ENCODE measurements at regions not wholly inside any gene's neighbourhood (a gene's known extent, or its start where the extent isn't known, plus 50 kb on each side); places are given as distances from the start of the nearest gene placed in this dataset.

DNA sequence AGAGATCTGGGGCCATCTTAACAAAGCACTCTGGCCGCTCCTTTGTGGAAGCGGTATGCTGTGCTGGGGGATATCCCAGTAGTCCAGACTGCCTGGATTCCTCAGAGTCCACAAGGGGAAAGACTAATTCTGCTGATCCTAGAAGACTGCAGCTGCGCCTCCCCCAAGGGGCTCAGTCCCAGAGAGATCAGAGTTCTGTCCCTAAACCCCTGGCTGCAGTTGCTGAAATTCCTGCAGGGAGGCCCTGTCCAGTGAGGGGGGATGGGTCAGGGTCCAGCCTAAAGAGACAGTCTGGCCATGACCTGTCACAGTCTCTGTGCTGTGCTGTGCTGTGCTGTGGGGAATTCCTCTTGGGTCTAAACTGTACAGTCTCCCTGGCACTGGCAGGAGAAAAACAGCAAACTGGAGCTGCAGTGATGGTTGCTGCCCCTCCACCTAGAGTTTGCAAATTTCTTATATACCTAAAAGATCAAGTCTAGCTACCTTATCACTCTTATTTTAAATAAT lies 575.1 kb upstream of the UBE2E2 start:
- Histone ChIP-seq H3K4me3 (no peak overlapping the region), H3K9me3 (replicated peaks) (peaks cover 18% of the 10 kb centered on the region), H3K4me1 (no peaks in the 10 kb centered on the region), H3K27me3 (ENCODE audit: low read depth) (peaks cover 3% of the 10 kb centered on the region), H3K27ac (replicated peaks) (no peak overlapping the region), H3K36me3 (no peaks in the 10 kb centered on the region)
- intact Hi-C loops (cut with micrococcal nuclease), result no loop called here
- TF ChIP-seq, protein P1, sequence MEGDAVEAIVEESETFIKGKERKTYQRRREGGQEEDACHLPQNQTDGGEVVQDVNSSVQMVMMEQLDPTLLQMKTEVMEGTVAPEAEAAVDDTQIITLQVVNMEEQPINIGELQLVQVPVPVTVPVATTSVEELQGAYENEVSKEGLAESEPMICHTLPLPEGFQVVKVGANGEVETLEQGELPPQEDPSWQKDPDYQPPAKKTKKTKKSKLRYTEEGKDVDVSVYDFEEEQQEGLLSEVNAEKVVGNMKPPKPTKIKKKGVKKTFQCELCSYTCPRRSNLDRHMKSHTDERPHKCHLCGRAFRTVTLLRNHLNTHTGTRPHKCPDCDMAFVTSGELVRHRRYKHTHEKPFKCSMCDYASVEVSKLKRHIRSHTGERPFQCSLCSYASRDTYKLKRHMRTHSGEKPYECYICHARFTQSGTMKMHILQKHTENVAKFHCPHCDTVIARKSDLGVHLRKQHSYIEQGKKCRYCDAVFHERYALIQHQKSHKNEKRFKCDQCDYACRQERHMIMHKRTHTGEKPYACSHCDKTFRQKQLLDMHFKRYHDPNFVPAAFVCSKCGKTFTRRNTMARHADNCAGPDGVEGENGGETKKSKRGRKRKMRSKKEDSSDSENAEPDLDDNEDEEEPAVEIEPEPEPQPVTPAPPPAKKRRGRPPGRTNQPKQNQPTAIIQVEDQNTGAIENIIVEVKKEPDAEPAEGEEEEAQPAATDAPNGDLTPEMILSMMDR (IDR thresholded peaks at IDR 0.05; ENCODE audit: borderline replicate concordance), result no peak
- no peak for DNase-seq

DNA sequence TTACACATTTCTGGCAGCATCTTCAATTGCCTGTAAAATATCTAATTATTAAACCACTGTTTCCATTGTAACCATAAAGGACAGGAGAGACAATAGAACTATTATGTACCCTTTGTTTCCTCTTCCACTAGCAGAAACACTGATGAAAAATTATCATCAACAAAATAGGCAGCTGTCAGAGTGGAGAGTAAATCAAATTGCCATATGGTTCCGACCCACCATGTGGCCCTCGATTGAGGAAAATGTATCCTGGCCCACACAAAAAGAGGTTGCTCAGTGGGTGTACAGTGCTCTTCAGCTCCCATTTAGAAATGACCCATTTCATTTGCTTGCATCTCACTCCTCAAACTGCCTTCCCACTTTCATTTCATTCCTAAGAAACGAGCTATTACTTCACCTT lies 570.6 kb upstream of the UBE2E2 start:
- Histone ChIP-seq H3K27me3 (ENCODE audit: low read depth) (peaks cover 3% of the 10 kb centered on the region), H3K27ac (replicated peaks) (no peak overlapping the region), H3K9me3 (replicated peaks) (peaks cover 12% of the 10 kb centered on the region), H3K36me3 (no peaks in the 10 kb centered on the region), H3K4me1 (no peaks in the 10 kb centered on the region), H3K4me3 (no peak overlapping the region)
- no peak for DNase-seq
- TF ChIP-seq, protein P1 (IDR thresholded peaks at IDR 0.05; ENCODE audit: borderline replicate concordance), result no peak
- intact Hi-C loops (cut with micrococcal nuclease), result no loop called here

DNA sequence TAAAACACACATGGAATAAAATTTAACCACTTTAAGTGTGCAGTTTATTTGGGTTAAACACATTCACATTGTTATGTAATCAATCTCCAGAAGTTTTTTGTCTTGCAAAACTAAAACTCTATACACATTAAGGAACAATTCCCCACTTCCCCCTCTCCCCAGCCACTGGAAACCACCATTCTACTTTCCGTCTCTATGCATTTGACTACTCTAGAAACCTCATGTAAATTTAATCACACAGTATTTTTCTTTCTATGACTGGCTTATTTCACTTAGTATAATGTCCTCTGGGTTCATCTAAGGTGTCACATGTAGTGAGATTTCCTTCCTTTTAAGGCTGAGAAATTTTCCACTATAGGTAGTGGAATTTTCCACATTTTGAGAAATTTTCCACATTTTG lies 568.7 kb upstream of the UBE2E2 start:
- Histone ChIP-seq H3K9me3 (replicated peaks) (peaks cover 31% of the 10 kb centered on the region), H3K27me3 (ENCODE audit: low read depth) (no peaks in the 10 kb centered on the region), H3K4me3 (no peak overlapping the region), H3K36me3 (no peaks in the 10 kb centered on the region), H3K4me1 (no peaks in the 10 kb centered on the region), H3K27ac (replicated peaks) (no peak overlapping the region)
- intact Hi-C loops (cut with micrococcal nuclease), result no loop called here
- no peak for DNase-seq
- TF ChIP-seq, protein P1 (IDR thresholded peaks at IDR 0.05; ENCODE audit: borderline replicate concordance), result no peak

DNA sequence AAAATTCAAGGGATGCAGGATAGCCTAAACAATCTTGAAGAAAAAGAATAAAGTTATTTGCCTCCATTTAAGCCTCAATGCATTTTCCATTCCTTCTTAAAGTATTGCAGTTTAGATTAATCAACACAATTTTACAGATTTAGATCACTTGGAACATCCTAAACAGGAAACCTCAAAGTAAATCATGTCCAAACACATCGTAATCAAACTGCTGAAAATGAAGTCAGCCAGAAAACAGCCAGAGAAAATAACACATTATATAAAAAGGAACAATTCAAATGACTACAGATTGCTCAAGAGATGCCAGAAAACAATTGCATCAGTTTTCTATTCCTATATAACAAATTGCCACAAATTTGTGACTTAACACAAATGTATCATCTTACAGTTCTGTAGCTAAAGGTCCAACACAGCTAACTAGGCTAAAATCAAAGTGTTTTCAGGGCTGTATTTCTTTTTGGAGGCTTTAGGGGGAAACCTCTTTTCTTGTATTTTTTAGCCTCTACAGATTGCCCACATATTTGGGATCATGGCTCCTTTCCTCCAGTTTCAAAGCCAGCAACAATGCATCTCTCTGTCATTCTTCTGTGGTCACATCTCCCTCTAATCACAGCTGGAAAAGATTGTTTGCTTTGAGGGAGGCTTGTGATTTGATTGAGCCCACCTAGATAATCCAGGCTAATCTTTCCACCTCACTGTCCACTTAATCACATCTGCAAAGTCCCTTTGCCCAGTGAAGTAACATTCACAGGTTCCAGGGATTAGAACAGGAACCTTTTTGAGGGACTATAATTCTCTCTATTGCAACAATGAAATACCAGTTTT lies 543.3 kb upstream of the UBE2E2 start:
- intact Hi-C loops (cut with micrococcal nuclease), result no loop called here
- Histone ChIP-seq H3K4me3 (no peak overlapping the region), H3K27ac (replicated peaks) (no peak overlapping the region), H3K36me3 (no peaks in the 10 kb centered on the region), H3K9me3 (replicated peaks) (no peaks in the 10 kb centered on the region), H3K27me3 (ENCODE audit: low read depth) (no peaks in the 10 kb centered on the region), H3K4me1 (no peaks in the 10 kb centered on the region)
- no peak for DNase-seq
- TF ChIP-seq, protein P1 (IDR thresholded peaks at IDR 0.05; ENCODE audit: borderline replicate concordance), result no peak

DNA sequence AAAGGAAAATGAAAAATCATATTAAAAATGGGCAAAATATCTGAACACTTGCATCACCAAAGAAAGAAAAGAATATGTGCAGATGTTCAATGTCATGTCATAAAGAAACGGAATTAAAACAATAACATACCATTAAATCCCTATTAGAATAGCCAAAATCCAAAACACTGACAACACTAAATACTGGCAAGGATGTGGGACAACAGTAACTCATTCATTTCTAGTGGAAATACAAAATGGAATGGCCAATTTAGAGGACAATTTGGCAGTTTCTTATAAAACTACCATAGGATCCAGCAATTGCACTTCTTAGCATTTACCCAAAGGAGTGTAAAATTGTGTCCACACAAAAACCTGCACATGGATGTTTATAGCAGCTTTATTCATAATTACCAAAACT lies 542.5 kb upstream of the UBE2E2 start:
- Histone ChIP-seq H3K27me3 (ENCODE audit: low read depth) (no peaks in the 10 kb centered on the region), H3K4me3 (no peak overlapping the region), H3K27ac (replicated peaks) (no peak overlapping the region), H3K9me3 (replicated peaks) (no peaks in the 10 kb centered on the region), H3K4me1 (no peaks in the 10 kb centered on the region), H3K36me3 (no peaks in the 10 kb centered on the region)
- no peak for DNase-seq
- TF ChIP-seq, protein P1 (IDR thresholded peaks at IDR 0.05; ENCODE audit: borderline replicate concordance), result no peak
- intact Hi-C loops (cut with micrococcal nuclease), result no loop called here

Measured in left ventricle myocardium inferior (tissue), 1 donor.